PFSK-1 (cell line): ENCODE measurements at regions not wholly inside any gene's neighbourhood (a gene's known extent, or its start where the extent isn't known, plus 50 kb on each side); places are given as distances from the start of the nearest gene placed in this dataset.

Experiments used
- FOXP2 ChIP-seq: optimal IDR thresholded peaks from 2 replicates; pipeline ENCODE3; 2011; ENCODE audit warnings: borderline replicate concordance, control low read depth, inconsistent platforms; ENCODE audit not compliant: insufficient read depth; ENCODE audit errors: extremely low read length, extremely low read depth
- POLR2AphosphoS5 ChIP-seq: IDR thresholded peaks from 2 replicates; pipeline ENCODE4 v1.6.1; 2012; ENCODE audit warnings: low read depth, mild to moderate bottlenecking, control low read depth, low read length, moderate library complexity
- REST ChIP-seq, 2 experiments: IDR thresholded peaks; 2 replicates each; pipeline versions ENCODE4 v1.6.1 to v1.8.0; 2011 to 2012; ENCODE audit warnings: low read depth in 2 of 2, low read length in 2 of 2, control low read depth in 1 of 2, inconsistent platforms in 1 of 2, mild to moderate bottlenecking in 1 of 2, moderate library complexity in 1 of 2; ENCODE audit not compliant: insufficient read depth in 1 of 2
- SIN3A ChIP-seq: IDR thresholded peaks from 2 replicates; pipeline ENCODE4 v1.6.1; 2012; ENCODE audit warnings: mild to moderate bottlenecking, low read length, moderate library complexity, borderline replicate concordance; ENCODE audit not compliant: insufficient read depth
- TAF1 ChIP-seq: IDR thresholded peaks from 2 replicates; pipeline ENCODE4 v1.6.1; 2012; ENCODE audit warnings: low read length, control low read depth, borderline replicate concordance; ENCODE audit not compliant: insufficient read depth

- TF ChIP-seq REST (IDR thresholded peaks at IDR 0.05; ENCODE audit: insufficient read depth in 1 of 2, low read depth in 2 of 2, low read length in 2 of 2): no peak
- no peak for TF ChIP-seq FOXP2
- TF ChIP-seq SIN3A: no peak
- no peak for TF ChIP-seq POLR2AphosphoS5
- no peak for TF ChIP-seq TAF1
Measured at GRCh38 chr22:49672014-49672516, 155.6 kb downstream of the BRD1 start.

- TF ChIP-seq SIN3A (no peak), FOXP2 (no peak), TAF1 (no peak), POLR2AphosphoS5 (no peak), REST (IDR thresholded peaks at IDR 0.05; ENCODE audit: insufficient read depth in 1 of 2, low read depth in 2 of 2, low read length in 2 of 2) (no peak)
Measured at GRCh38 chr22:49671331-49672013, 156.2 kb downstream of the BRD1 start.

- no peak for TF ChIP-seq FOXP2
- TF ChIP-seq REST (IDR thresholded peaks at IDR 0.05; ENCODE audit: insufficient read depth in 1 of 2, low read depth in 2 of 2, low read length in 2 of 2): no peak
- TF ChIP-seq TAF1: no peak
Measured at GRCh38 chr22:49670456-49671330, 157.0 kb downstream of the BRD1 start.

GRCh38 chr22:49668402-49668801 is 159.3 kb downstream of the BRD1 start:
- TF ChIP-seq POLR2AphosphoS5 (no peak), FOXP2 (no peak), TAF1 (no peak), SIN3A (no peak), REST (IDR thresholded peaks at IDR 0.05; ENCODE audit: insufficient read depth in 1 of 2, low read depth in 2 of 2, low read length in 2 of 2) (no peak)
